HG03575 (cell line): ENCODE measurements at regions not wholly inside any gene's neighbourhood (a gene's known extent, or its start where the extent isn't known, plus 50 kb on each side); places are given as distances from the start of the nearest gene placed in this dataset.

Experiments used
- ATAC-seq: cut with Tn5 transposase; IDR thresholded peaks from one replicate; pipeline ENCODE4 v1.9.1; 2021; ENCODE audit not compliant: unreplicated experiment, insufficient number of reproducible peaks, low FRiP score; ENCODE audit errors: extremely low read depth

GRCh38 chr2:150937030-150937429 lies 324.6 kb downstream of the RBM43 start:
- ATAC-seq = no peak

- no peak for ATAC-seq
Measured at GRCh38 chr2:150931451-150931850, 330.2 kb downstream of the RBM43 start.

GRCh38 chr2:150925611-150926010 lies 336.1 kb downstream of the RBM43 start:
- ATAC-seq = no peak

- no peak for ATAC-seq
Measured at GRCh38 chr2:150924878-150925277, 336.8 kb downstream of the RBM43 start.

GRCh38 chr2:150919901-150920300 lies 341.8 kb downstream of the RBM43 start:
- ATAC-seq = no peak

GRCh38 chr2:150917961-150918713 lies 343.5 kb downstream of the RBM43 start:
- no peak for ATAC-seq

- no peak for ATAC-seq
Measured at GRCh38 chr2:150916467-150917396, 344.9 kb downstream of the RBM43 start.

GRCh38 chr2:150911766-150912280 lies 349.8 kb downstream of the RBM43 start:
- no peak for ATAC-seq

- ATAC-seq = no peak
Measured at GRCh38 chr2:150909613-150910012, 352.1 kb downstream of the RBM43 start.

GRCh38 chr2:150909090-150909489 lies 352.6 kb downstream of the RBM43 start:
- no peak for ATAC-seq

- no peak for ATAC-seq
Measured at GRCh38 chr2:150907466-150907865, 354.2 kb downstream of the RBM43 start.

GRCh38 chr2:150903461-150903860 lies 358.2 kb downstream of the RBM43 start:
- ATAC-seq = no peak

GRCh38 chr2:150903055-150903454 lies 358.6 kb downstream of the RBM43 start:
- no peak for ATAC-seq

GRCh38 chr2:150900913-150901312 lies 360.8 kb downstream of the RBM43 start:
- ATAC-seq = no peak

GRCh38 chr2:150895968-150896367 lies 365.7 kb downstream of the RBM43 start:
- no peak for ATAC-seq

- no peak for ATAC-seq
Measured at GRCh38 chr2:150889141-150889540, 372.5 kb downstream of the RBM43 start.

- no peak for ATAC-seq
Measured at GRCh38 chr2:150888337-150888736, 373.3 kb downstream of the RBM43 start.

GRCh38 chr2:150887926-150888325 lies 373.7 kb downstream of the RBM43 start:
- ATAC-seq = no peak

GRCh38 chr2:150885774-150886386 lies 375.8 kb downstream of the RBM43 start:
- no peak for ATAC-seq
